Lower leg skin (tissue), 3 donors: ENCODE measurements at regions not wholly inside any gene's neighbourhood (a gene's known extent, or its start where the extent isn't known, plus 50 kb on each side); places are given as distances from the start of the nearest gene placed in this dataset.

Experiments
- POLR2A ChIP-seq, 2 donors: fragments of 450-650 bp; IDR thresholded peaks; one replicate each; pipeline ENCODE4 v1.6.1; 2016 to 2017; ENCODE audit warnings: antibody characterized with exemption in 2 of 2, mild to moderate bottlenecking in 1 of 2, moderate library complexity in 1 of 2
- TF ChIP-seq, protein P1 (sequence below), 3 donors: fragments of 450-650 bp; IDR thresholded peaks; one replicate each; pipeline ENCODE4 v1.5.1; 2016; ENCODE audit warnings: antibody characterized with exemption in 3 of 3, mild to moderate bottlenecking in 3 of 3, moderate library complexity in 2 of 3

GRCh38 chr10:62724465-62724864 lies 80.1 kb upstream of the ADO start:
- TF ChIP-seq, protein P1, sequence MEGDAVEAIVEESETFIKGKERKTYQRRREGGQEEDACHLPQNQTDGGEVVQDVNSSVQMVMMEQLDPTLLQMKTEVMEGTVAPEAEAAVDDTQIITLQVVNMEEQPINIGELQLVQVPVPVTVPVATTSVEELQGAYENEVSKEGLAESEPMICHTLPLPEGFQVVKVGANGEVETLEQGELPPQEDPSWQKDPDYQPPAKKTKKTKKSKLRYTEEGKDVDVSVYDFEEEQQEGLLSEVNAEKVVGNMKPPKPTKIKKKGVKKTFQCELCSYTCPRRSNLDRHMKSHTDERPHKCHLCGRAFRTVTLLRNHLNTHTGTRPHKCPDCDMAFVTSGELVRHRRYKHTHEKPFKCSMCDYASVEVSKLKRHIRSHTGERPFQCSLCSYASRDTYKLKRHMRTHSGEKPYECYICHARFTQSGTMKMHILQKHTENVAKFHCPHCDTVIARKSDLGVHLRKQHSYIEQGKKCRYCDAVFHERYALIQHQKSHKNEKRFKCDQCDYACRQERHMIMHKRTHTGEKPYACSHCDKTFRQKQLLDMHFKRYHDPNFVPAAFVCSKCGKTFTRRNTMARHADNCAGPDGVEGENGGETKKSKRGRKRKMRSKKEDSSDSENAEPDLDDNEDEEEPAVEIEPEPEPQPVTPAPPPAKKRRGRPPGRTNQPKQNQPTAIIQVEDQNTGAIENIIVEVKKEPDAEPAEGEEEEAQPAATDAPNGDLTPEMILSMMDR (IDR thresholded peaks at IDR 0.05), result no peak
- TF ChIP-seq POLR2A (IDR thresholded peaks at IDR 0.05), result no peak
